SU-DHL-6 (cell line): ENCODE measurements at regions not wholly inside any gene's neighbourhood (a gene's known extent, or its start where the extent isn't known, plus 50 kb on each side); places are given as distances from the start of the nearest gene placed in this dataset.

Experiments
- EZH2phosphoT487 ChIP-seq: fragments of 200-600 bp; sonication (generic), shearing (Covaris generic); conservative IDR thresholded peaks from 2 replicates; pipeline ENCODE4 v1.6.1; 2018; ENCODE audit warnings: mild to moderate bottlenecking, antibody characterized with exemption, low read length, moderate library complexity, mixed read lengths
- TF ChIP-seq, protein P1 (sequence below): fragments of 200-600 bp; sonication (generic); IDR thresholded peaks from one replicate; pipeline ENCODE4 v1.5.1; 2017; ENCODE audit warnings: antibody characterized with exemption, mild to moderate bottlenecking, low read length, moderate library complexity; ENCODE audit not compliant: insufficient read depth, poor library complexity, severe bottlenecking

DNA sequence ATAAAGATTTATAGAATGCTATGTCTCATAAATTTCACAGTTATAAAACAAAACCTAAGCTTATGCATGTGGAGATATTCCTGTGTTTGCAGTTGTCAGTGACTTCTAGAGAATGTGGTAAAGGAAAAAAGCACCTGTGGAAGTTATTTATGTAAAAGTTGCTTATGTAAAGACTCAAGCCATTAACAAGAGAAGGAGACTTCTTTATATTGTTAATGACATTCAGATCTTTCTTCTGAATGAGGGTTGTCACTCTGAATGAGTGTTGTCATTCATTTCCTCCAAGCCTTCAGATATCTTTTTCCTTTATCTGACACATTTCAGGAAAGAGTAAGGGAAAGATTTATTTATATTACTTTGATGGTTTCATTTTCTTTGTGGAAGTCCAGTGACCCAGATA lies 202.6 kb downstream of the TM9SF2 start:
- TF ChIP-seq, protein P1, sequence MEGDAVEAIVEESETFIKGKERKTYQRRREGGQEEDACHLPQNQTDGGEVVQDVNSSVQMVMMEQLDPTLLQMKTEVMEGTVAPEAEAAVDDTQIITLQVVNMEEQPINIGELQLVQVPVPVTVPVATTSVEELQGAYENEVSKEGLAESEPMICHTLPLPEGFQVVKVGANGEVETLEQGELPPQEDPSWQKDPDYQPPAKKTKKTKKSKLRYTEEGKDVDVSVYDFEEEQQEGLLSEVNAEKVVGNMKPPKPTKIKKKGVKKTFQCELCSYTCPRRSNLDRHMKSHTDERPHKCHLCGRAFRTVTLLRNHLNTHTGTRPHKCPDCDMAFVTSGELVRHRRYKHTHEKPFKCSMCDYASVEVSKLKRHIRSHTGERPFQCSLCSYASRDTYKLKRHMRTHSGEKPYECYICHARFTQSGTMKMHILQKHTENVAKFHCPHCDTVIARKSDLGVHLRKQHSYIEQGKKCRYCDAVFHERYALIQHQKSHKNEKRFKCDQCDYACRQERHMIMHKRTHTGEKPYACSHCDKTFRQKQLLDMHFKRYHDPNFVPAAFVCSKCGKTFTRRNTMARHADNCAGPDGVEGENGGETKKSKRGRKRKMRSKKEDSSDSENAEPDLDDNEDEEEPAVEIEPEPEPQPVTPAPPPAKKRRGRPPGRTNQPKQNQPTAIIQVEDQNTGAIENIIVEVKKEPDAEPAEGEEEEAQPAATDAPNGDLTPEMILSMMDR: no peak
- no peak for TF ChIP-seq EZH2phosphoT487
